GM12878 (cell line): ENCODE measurements at regions not wholly inside any gene's neighbourhood (a gene's known extent, or its start where the extent isn't known, plus 50 kb on each side); places are given as distances from the start of the nearest gene placed in this dataset.
"Not testable (repeated sequence)": the region's sequence is repeated elsewhere in the genome, so short reads cannot be mapped to it uniquely, and the experiment has no call there.

Experiments used
- ATAC-seq: fragments of 200-7000 bp; cut with Tn5 transposase; 3 replicates; pipeline ENCODE4 v1.9.1; 2020; ENCODE audit warnings: mild to moderate bottlenecking, moderate library complexity
- BruUV-seq: library from RNA; stranded (reverse); fragments of 400-500 nt; replicated peaks from 2 replicates; lab custom pipeline; 2021; lab: Mats Ljungman, UMichigan
- CTCF ChIA-PET: fragments of 300-600 bp; sonication (Branson Sonifier 250); formaldehyde crosslinking; extraction: SDS; loops from one replicate; lab custom pipeline; 2021; ENCODE audit warnings: inconsistent platforms; lab: Yijun Ruan, JAX
- POLR2A ChIA-PET: fragments of 350-600 bp; formaldehyde crosslinking; extraction: SDS; loops from one replicate; lab custom pipeline; 2021; ENCODE audit warnings: inconsistent platforms; lab: Charles Lee
- RAD21 ChIA-PET: fragments of 300-600 bp; sonication (Branson Sonifier 250); formaldehyde crosslinking; loops from one replicate; lab custom pipeline; 2023; ENCODE audit warnings: antibody characterized with exemption; ENCODE audit not compliant: unreplicated experiment; lab: Charles Lee
- SMC1A ChIA-PET: fragments of 300-600 bp; sonication (Branson Sonifier 250); formaldehyde crosslinking; loops from one replicate; lab custom pipeline; 2023; ENCODE audit not compliant: unreplicated experiment, uncharacterized antibody; lab: Charles Lee
- DNase-seq: peaks from one replicate; pipeline ENCODE4 v3.0.0-alpha.2; 2011; ENCODE audit warnings: low read depth, low spot score
- FAIRE-seq: peaks from 3 replicates; lab custom pipeline; 2011; peaks lifted over from hg19 to GRCh38; lab: Jason Lieb, UNC
- H2AFZ ChIP-seq: 2 replicates; pipeline ENCODE4 v1.6.0; 2011; ENCODE audit warnings: low read depth, low read length, control low read depth; ENCODE audit not compliant: control insufficient read depth
- H3K27ac ChIP-seq: 2 replicates; pipeline ENCODE4 v1.5.1; 2011; ENCODE audit warnings: control low read depth; ENCODE audit not compliant: control insufficient read depth, insufficient read depth
- H3K27me3 ChIP-seq, 2 experiments: replicated peaks in 1 of 2; 2 replicates each; pipeline versions ENCODE4 v1.6.0 to v1.6.1; 2011; ENCODE audit warnings: low read length in 1 of 2; ENCODE audit not compliant: control insufficient read depth in 2 of 2, insufficient read depth in 2 of 2
- H3K36me3 ChIP-seq, 2 experiments: 2 replicates each; pipeline ENCODE4 v1.5.1; 2011; ENCODE audit warnings: low read length in 1 of 2; ENCODE audit not compliant: control insufficient read depth in 2 of 2, insufficient read depth in 2 of 2
- H3K4me1 ChIP-seq: 2 replicates; pipeline ENCODE4 v1.6.1; 2011; ENCODE audit warnings: mild to moderate bottlenecking, low read length, moderate library complexity, mixed read lengths; ENCODE audit not compliant: control insufficient read depth, insufficient read depth
- H3K4me2 ChIP-seq: 2 replicates; pipeline ENCODE4 v1.6.0; 2011; ENCODE audit warnings: control low read depth; ENCODE audit not compliant: control insufficient read depth, insufficient read depth
- H3K4me3 ChIP-seq: fragments of 200-600 bp; sonication (generic); 2 replicates; pipeline ENCODE4 v1.5.1; 2016
- H3K79me2 ChIP-seq: 2 replicates; pipeline ENCODE4 v1.6.0; 2011; ENCODE audit warnings: low read length; ENCODE audit not compliant: control insufficient read depth, insufficient read depth
- H3K9ac ChIP-seq: 2 replicates; pipeline ENCODE4 v1.8.0; 2011; ENCODE audit warnings: low read length, control low read depth, mixed read lengths; ENCODE audit not compliant: control insufficient read depth, insufficient read depth
- H3K9me3 ChIP-seq: replicated peaks from 3 replicates; pipeline ENCODE4 v1.5.1; 2011; ENCODE audit warnings: mild to moderate bottlenecking, low read length; ENCODE audit not compliant: control insufficient read depth, insufficient read depth
- H4K20me1 ChIP-seq: 2 replicates; pipeline ENCODE4 v1.6.0; 2011; ENCODE audit not compliant: control insufficient read depth, insufficient read depth
- BCL11A ChIP-seq: IDR thresholded peaks from 2 replicates; pipeline ENCODE4 v1.6.1; 2011; ENCODE audit warnings: low read depth, low read length
- FOXK2 ChIP-seq: fragments of 450-650 bp; IDR thresholded peaks from 2 replicates; pipeline ENCODE4 v1.6.1; 2017; ENCODE audit warnings: mild to moderate bottlenecking, moderate library complexity
- HCFC1 ChIP-seq: fragments of 150-350 bp; IDR thresholded peaks from 2 replicates; pipeline ENCODE4 v1.6.1; 2014; ENCODE audit warnings: low read length
- HDAC2 ChIP-seq: fragments of 200-600 bp; sonication (generic); IDR thresholded peaks from 2 replicates; pipeline ENCODE4 v1.6.1; 2017
- IKZF1 ChIP-seq: fragments of 450-650 bp; conservative IDR thresholded peaks from 2 replicates; pipeline ENCODE4 v1.6.1; 2017; ENCODE audit warnings: antibody characterized with exemption, mild to moderate bottlenecking
- IRF4 ChIP-seq: IDR thresholded peaks from 2 replicates; pipeline ENCODE4 v1.6.1; 2011; ENCODE audit warnings: low read depth, low read length
- KDM1A ChIP-seq: fragments of 200-600 bp; sonication (generic); IDR thresholded peaks from 2 replicates; pipeline ENCODE4 v1.6.1; 2016; ENCODE audit warnings: borderline replicate concordance
- NFIC ChIP-seq: IDR thresholded peaks from 2 replicates; pipeline ENCODE4 v1.6.1; 2012; ENCODE audit warnings: low read depth, mild to moderate bottlenecking, inconsistent platforms, low read length, moderate library complexity
- RB1 ChIP-seq: fragments of 450-650 bp; formaldehyde crosslinking; IDR thresholded peaks from 2 replicates; pipeline ENCODE4 v1.6.1; 2017; ENCODE audit warnings: mild to moderate bottlenecking, borderline replicate concordance
- RCOR1 ChIP-seq: conservative IDR thresholded peaks from 2 replicates; pipeline ENCODE4 v1.6.1; 2012; ENCODE audit warnings: low read depth, low read length, improper control_type of control experiment
- RUNX3 ChIP-seq: IDR thresholded peaks from 2 replicates; pipeline ENCODE4 v1.6.1; 2012; ENCODE audit warnings: low read length, inconsistent platforms
- SIX5 ChIP-seq: IDR thresholded peaks from 2 replicates; pipeline ENCODE4 v1.6.1; 2011; ENCODE audit warnings: mild to moderate bottlenecking, low read depth, low read length, moderate library complexity; ENCODE audit not compliant: severe bottlenecking
- SMAD1 ChIP-seq: fragments of 450-650 bp; IDR thresholded peaks from 2 replicates; pipeline ENCODE4 v1.6.1; 2018; ENCODE audit warnings: mild to moderate bottlenecking, low read depth; ENCODE audit not compliant: partially characterized antibody
- TCF3 ChIP-seq: IDR thresholded peaks from 2 replicates; pipeline ENCODE4 v1.6.1; 2012; ENCODE audit warnings: low read depth, mild to moderate bottlenecking, low read length, borderline replicate concordance; ENCODE audit not compliant: insufficient read depth
- ZNF24 ChIP-seq: fragments of 450-650 bp; IDR thresholded peaks from 2 replicates; pipeline ENCODE4 v1.6.1; 2017; ENCODE audit warnings: antibody characterized with exemption, mild to moderate bottlenecking
- ZSCAN29 ChIP-seq: fragments of 450-650 bp; IDR thresholded peaks from 2 replicates; pipeline ENCODE4 v1.6.1; 2017; ENCODE audit warnings: mild to moderate bottlenecking, moderate library complexity
- WGBS: methylation state at CpG from one replicate; pipeline ENCODE4 v1.1.6; 2016; ENCODE audit warnings: low lambda C conversion rate; ENCODE audit not compliant: insufficient replicate concordance, insufficient coverage; ENCODE audit errors: missing lambda C conversion rate; 5-methylcytosine and 5-hydroxymethylcytosine counted together
- in situ Hi-C: fragments of 300-500 bp; cut with MboI; formaldehyde crosslinking; loops from 9 replicates; pipeline ENCODE4 v1.14.3; 2018; ENCODE audit warnings: mixed read lengths
- intact Hi-C: fragments of 100-400 bp; cut with micrococcal nuclease; formaldehyde crosslinking; loops from one replicate; pipeline ENCODE4 v1.14.2; 2022; ENCODE audit not compliant: unreplicated experiment

GRCh38 chr20:18876394-18876793 is 62.8 kb downstream of the SCP2D1 start:
- SMC1A ChIA-PET, H3K4me3 ChIP-seq, FAIRE-seq, BruUV-seq, in situ Hi-C loops, H3K27me3 ChIP-seq, H3K4me2 ChIP-seq, DNase-seq, H3K9me3 ChIP-seq, H3K36me3 ChIP-seq, H3K9ac ChIP-seq, H3K4me1 ChIP-seq, H2AFZ ChIP-seq, intact Hi-C loops, CTCF ChIA-PET, H3K27ac ChIP-seq, H4K20me1 ChIP-seq, H3K79me2 ChIP-seq: not testable (repeated sequence)
- peak; percentile 18; the same call in 1 of the 3 replicates for ATAC-seq
- TF ChIP-seq FOXK2, result peak; percentile 49; the same call in 1 of the 2 replicates
- ChIA-PET RAD21 (interaction anchor here (0.7 kb wide), 1 partner anchor 244 kb away, joined by 3 read pairs; no protein-coding TSS in a partner anchor), POLR2A (interaction anchor here (0.7 kb wide), 1 partner anchor 230 kb away, joined by 3 read pairs; no protein-coding TSS in a partner anchor)

GRCh38 chr20:18879262-18879661 is 65.7 kb downstream of the SCP2D1 start:
- Histone ChIP-seq H3K4me3 (no peak overlapping the region), H2AFZ (no peak overlapping the region), H4K20me1 (no peaks in the 10 kb centered on the region), H3K4me1 (no peaks in the 10 kb centered on the region), H3K4me2 (no peak overlapping the region), H3K27me3 (no peaks in the 10 kb centered on the region), H3K9ac (no peak overlapping the region), H3K79me2 (no peaks in the 10 kb centered on the region), H3K27ac (no peak overlapping the region), H3K9me3 (no peaks in the 10 kb centered on the region; the same call in 2 of the 3 replicates), H3K36me3 (no peaks in the 10 kb centered on the region)
- ChIA-PET CTCF (interaction anchor here (1.8 kb wide), 1 partner anchor 245 kb away, joined by 4 read pairs; no protein-coding TSS in a partner anchor), SMC1A (no interaction called here), RAD21 (no interaction called here), POLR2A (interaction anchor here (0.5 kb wide), 1 partner anchor 22 kb away, joined by 4 read pairs; no protein-coding TSS in a partner anchor)
- ATAC-seq (no peak), DNase-seq (no peak), FAIRE-seq (no peak)
- WGBS, result 0% methylated on average over 2 of the region's 2 CpGs
- BruUV-seq, result no TSS peak
- intact Hi-C loops (no loop called here), in situ Hi-C loops (no loop called here)
- TF ChIP-seq NFIC (no peak), RUNX3 (no peak), RB1 (no peak), ZNF24 (no peak), SMAD1 (no peak), SIX5 (no peak), TCF3 (no peak), KDM1A (no peak), BCL11A (no peak), IKZF1 (no peak), HDAC2 (no peak), IRF4 (no peak), RCOR1 (no peak), ZSCAN29 (no peak), HCFC1 (no peak)
